NCI-H1417 treated with DMSO at 0.1 percent for 48 hours (cell line): ENCODE measurements at regions not wholly inside any gene's neighbourhood (a gene's known extent, or its start where the extent isn't known, plus 50 kb on each side); places are given as distances from the start of the nearest gene placed in this dataset.

Experiments used
- DNase-seq: peaks from one replicate; lab custom pipeline; 2025; lab: John Stamatoyannopoulos, UW

DNA sequence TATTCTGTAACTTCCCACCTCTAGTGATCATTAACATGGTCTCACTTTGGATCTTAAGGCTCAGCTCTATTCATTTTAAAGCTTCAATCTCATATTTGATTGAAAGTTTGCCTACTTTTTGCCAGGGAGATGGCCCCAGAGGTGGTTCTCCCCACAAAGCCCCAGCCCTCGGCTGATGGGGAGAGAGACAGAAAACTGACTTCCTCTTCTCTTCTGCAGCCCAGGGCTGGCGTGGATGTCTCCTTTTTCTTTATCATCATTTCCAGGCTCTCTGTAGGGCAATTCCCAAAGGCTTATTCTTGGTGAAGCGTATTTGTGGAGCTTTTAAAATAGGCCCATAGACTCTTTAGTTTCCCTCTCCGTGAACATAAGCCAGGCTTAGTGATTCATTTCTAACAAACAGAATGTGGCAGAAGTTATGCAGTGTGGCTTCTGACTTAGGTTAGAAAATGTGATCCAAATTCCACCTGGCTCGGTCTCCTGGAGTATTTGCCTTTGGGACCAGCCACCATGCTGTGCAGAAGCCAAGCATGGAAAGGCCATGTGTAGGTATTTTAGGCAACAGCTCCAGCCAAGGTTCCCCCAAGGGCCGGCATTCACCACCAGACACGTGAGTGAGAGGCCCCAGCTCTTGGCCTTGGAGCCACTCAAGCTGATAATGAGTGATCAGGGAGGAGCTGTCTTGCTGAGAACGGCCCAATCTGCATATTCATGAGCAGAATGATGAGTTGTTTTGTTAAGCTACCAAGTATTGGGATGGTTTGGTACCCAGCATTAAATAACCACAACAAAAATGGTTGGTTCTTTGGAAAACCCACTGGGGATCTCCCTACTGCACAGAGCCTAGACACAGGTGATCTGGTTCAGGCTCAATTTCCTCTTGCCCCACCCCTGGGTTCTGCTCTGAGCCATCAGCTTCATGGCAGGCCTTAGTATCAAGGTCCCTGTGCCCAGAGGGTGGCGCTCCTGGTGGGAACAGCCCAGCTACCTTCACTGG is 353.2 kb upstream of the PROK2 start:
- DNase-seq: no peak

DNA sequence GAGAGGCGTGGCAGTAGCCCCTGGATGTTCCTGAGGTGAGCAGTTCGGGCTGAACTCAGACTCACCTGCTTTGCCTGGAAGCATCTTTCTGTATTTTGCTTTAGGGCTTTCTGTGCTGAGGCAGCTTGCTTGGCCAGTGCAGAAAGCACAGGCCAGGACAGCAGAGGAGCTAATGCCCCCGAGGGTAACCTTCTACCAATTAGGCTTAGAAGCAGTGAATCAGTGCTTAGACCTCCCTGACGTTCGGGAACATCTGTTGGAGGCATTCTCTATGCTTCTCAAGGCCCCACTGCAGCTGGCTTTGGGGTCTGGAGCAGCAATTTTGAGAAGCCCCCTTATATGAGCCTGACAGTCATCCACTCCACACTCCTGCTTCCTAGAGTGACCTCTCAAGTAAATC is 350.7 kb upstream of the PROK2 start:
- DNase-seq: no peak

DNA sequence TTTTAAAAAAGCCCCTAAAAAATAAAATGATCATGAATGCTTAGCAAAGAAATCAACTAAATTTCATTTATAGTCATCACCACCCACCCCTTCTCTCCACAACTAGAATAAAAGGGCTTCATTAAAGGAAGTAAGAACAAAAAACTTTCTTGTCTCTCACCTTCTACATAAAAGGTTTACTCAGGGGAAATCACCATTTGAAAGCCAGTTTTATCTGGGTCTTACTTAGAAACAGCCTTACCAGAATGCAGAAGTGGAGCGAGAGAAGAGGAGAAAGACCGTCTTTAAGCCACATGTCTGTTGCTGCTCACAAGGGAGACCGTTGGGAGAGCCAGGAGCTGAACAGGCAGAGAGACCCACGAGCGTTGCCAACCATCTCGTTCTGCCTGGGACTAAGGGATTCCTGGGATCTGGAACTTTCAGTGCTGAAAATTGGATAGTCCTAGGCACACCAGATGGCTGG is 350.1 kb upstream of the PROK2 start:
- DNase-seq: no peak

DNA sequence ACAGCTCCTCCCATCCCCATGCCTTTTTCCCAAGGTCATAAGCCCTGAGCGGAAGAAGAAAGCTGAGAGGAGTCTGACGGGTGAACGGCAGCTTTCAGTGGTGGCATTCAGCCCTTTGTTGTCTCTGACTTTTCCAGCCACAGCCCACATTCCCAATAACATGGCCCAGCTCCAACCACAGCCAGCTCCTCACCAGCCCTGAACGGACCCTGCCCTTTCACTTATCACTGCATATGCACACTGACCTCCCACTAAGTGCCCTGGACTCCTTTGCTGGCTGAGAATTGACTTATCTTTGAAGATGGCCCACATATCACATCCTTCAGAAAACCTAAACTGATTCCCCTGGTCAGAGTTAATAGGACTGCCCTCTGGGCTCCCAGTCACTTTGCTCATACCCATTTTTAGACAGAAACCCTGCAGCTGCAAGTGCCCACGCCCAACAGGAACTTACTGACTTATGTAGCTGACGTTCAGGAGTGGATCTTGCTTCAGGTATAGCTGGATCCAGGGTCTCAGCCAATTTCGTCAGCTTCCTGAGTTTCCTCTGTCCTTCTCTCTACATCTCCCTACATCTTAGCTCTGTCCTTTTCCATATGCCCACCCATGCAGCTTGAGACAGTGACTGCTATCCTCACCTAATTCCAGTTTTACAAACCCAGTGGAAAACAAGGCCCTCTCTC is 348.5 kb upstream of the PROK2 start:
- DNase-seq: no peak

DNA sequence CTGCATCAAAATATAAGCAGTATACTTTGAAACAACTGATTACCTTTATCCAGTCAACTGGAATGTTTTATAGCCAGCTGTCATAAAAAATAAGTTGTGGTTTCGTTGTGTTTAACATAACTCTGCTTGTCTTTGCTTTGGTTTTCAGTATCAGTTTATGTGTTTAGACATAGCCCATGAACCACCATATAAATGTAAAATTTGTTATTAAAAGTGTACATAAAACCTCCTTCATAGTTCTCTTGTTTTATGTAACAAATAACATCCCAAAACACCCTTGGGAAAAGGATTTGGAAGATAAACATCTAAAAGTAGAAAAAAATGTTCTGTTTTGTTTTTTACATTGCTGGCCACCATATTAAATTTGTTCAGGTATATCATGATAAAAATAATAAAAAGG is 347.0 kb upstream of the PROK2 start:
- no peak for DNase-seq

DNA sequence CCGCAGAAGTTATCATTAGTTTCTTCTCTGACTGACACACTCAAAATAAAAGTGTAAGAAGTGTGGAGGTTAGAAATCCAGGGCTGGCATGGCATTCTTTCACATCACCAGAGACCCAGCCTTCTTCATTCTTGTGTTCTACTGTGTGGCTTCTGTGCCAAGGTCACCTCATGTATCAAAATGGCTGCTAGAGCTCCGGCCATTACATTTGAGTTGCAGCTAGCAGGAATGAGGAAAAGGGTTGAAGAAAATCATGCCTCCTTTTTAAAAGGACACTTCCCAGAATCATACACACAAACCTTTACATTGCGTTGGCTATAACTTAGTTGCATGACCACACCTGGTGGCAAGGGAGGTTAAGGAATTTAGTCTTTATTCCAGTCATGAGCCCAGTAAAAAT is 345.6 kb upstream of the PROK2 start:
- DNase-seq: no peak

DNA sequence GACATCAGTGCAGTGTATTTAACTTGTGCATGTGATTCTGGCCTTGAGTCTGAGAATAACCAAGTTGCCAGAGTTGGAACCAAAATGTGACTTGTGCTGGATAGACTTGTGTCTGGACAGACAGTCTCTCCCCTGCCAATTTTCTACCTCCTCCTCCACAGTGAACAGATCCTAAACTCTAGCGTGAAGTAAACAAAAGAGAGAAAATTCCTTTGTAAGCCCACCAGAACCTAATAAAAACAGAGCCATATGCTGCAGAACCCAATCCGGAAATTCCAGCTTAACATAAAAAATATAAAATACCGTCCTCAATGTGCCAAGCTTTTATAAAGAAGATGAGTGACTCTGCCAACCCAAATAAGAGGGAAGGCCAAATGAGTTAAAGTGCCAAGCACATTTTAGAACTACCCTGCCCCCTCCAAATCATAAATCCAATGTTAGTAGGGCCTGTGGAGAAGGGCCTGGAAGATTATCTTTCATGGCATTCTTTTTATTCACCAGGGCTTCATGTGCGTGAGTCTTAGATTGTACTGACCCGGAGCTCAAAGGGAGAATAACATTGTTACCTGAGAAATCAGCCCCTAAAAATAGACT is 344.6 kb upstream of the PROK2 start:
- DNase-seq: no peak

DNA sequence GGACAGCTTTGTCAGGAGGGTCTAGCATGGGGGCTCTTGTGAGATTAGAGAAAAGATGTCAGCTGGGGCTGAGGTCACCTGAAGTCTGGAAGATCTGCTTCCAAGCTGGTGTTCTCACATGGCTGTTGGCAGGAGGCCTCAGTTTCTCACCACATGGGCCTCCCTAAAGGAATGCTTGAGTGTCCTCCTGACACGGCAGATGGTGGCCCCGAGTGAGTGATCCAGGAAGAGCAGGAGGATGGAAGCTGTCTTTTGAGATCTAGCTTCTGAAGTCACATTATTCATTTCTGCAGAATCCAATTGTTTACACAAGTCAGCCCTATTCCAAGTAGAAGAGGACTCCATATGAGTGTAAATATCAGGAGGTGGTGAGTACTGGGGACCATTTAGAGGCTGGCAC is 344.0 kb upstream of the PROK2 start:
- DNase-seq: no peak

DNA sequence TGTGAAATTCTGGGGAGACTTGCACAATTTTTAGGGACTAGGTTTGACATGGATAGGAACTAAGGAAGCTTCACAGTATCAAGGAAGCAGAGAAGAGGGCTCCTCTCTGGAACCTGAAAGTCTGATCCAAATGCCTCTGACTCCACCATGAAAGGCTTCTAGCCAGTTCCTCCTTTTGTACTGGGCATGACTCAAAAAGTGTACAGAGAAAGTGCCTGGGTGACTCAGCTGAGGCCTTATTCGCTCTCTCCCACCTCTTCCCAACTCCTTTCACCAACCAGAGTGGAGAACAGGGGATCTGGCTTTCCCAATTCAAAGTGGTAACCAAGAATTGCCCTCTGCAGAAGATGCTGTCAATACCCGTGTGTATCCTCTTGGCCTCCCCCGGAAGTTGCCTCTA is 342.9 kb upstream of the PROK2 start:
- no peak for DNase-seq

DNA sequence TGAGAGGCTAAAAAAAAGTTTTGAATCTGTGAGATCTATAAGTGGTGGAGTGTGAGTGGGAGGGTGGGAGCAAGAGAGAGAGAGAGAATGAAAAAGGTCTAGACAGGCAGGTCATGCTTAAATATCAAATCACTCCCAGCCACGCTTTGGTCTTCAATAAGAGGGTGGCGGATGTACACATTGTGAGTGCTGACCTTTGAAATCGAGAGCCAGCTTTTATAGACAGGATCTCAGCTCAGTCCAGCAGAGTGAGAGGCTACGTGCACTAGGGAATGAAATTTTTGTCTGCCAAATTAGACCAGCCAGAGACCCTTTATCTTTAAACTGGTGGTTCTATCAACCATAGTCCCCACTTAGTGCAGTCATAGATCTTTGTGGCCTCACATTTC is 342.3 kb upstream of the PROK2 start:
- DNase-seq: no peak

DNA sequence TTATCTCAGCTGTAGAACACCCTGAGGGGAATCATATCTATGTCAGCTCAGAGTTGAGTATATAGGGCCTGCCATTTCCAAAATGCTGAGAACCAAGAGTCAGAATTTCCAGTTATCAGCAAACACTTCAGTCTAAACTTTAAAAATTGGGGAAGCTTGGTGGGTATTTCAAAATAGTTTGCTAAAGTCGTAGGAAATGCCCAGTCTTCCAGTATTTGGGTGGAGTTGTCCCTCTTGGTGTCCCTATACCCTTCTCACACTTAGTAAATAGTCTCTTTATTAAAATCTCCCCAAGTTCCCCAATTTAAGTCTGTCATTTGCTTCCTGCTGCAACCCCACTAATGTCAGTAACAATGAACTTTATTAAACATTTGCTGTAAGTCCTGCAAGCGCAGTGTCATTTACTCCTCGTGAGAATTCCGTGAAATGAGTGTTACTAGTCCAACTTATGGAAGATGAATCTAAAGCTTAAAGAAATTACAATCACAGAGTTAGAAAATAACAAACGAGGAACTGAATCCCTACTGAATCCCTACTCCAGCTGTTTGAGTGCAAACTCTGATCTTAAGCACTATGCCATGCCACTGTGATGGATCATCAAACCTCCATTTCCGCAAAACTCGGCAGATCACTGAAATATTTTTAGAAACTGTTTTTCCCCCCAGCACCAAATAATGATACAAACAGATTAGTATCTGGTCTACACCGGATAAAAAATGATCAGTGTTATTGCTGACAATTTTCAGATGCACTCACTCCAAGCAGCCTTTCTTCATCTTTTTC is 341.7 kb upstream of the PROK2 start:
- no peak for DNase-seq

DNA sequence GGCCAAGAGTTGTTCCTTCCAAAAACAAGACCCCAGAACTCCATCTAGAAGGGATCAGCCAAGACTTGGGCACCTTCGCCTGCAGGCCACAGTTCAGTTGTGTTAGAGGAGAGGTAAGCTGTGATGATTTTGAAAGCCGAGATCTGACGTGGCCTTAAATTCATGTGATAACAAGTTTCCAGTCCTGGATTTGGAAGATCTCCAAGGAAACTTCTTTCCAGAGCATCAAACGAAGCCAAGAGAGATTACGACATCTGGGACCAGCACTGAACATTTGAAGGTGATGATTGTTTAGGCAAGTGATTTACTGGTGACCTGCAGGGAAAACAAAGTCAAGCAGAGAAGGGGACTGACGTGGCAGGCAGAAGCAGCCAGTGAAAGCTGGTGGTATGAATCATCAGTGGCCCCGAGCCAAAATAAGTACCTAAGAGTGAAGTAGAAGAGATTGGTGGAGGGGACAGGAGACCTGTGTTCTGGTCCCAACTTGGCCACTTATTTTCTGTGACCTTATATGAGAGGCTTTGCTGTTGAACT is 339.0 kb upstream of the PROK2 start:
- DNase-seq: no peak

DNA sequence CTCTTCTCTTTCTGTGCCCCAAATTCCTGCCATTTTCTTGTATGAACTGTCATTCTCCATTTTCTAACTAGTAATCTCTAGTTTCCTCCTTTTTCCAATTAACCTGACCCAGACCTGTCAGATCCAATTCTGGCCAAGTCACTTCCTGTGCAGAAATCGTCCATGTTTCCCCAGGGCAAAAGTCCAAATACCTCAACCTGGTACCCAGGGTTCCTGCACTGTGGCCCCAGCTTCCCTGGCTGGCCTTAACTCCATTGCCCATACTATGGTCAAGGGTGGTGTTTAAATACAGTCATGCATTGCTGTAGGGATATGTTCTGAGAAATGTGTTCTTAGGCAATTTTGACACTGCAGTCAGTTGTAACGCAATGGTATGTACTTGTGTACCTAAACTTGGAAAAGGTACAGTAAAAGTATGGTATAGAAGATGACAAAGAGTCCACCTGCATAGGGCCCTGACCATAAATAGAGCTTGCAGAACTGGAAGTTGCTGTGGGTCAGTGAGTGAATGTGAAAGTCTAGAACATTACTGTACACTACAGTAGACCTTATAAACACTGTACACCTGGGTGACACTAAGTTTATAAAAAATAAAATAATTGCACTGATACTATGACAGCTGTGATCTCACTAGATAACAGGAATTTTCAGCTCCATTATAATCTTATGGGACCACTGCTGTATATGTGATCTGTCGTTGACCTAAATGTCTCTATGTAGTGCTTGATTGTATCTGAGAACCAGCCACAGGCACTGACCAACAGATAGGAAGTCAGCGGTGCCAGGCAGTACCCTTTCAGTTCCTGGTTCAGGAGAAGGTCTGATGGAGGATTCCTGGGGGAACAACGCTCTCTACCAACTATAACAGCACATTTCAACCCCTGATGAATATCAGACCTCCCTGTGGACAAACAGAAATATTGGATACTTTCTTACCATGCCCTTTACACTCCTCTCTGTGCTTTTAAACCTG is 336.1 kb upstream of the PROK2 start:
- no peak for DNase-seq

DNA sequence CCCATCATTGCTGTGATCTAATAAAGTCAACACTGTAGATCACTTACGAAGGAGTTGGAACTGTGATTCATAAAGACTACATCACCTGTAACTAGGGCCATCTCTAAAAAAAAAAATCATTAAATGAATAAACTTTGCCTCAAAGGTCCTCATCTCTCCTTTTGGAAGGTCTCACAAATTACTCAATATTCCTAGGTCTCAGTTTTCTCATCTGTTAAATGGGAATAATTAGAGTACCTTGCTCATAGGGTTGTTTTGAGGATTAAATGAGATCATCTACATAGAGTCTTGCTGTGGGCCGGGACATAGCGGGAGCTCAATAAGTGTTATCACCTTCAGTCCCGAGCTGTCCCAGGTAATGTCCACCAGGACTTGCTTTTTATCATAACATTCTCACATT is 335.1 kb upstream of the PROK2 start:
- DNase-seq: no peak

DNA sequence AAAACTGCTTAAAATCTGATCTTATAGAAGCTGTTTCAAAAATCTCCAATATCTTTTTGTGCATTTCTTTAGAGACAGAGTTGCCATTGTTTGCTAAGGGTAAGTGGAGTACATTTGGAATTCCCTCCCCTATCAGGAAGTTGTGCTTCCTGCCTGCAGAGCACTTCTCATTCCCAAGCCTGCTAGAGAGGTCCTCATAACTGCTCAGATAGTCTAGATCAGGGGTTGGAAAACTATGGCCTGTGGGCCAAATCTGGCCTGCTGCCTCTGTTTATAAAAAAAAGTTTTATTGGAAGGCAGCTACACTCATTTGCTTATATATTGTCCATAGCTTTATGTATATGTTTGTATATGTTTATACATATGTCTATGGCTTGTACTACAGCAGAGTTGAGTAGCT is 333.7 kb upstream of the PROK2 start:
- DNase-seq: no peak

DNA sequence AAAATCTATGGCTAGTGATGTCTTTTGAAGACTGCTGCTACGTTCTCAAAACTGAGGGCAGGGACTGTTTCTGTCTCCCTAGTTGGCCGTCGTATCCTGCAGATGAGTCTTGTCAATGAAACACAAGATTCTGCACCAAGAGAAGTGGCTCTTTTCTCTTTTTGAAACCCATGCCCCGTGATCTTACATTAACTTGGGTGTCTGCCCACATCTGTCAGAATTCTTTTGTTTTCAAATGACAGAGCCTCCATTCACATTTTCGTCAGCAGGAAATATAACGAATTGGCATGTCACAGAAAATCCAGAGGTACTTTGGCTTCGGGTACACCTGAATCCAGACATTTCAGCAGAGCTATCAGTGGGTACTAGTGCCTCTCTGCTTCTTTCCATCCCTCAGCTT is 331.3 kb upstream of the PROK2 start:
- DNase-seq: no peak

DNA sequence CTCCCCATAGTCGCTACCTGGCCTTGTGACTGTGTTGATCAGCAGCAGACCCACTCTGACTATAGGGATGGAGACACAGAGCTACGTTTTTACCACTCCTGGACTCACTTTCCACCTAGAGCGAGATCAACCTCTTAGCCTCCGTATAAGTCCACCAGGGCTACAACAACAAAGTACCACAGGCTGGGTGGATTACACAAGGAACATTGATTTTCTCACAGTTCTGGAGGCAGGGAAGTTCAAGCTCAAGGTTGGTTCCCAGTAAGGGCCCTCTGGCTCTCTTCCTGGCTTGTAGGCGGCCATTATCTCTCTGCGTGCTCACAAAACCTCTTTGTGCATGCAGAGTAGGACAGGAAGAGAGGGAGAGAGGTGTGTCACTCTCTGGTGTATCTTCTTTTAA is 330.4 kb upstream of the PROK2 start:
- no peak for DNase-seq

DNA sequence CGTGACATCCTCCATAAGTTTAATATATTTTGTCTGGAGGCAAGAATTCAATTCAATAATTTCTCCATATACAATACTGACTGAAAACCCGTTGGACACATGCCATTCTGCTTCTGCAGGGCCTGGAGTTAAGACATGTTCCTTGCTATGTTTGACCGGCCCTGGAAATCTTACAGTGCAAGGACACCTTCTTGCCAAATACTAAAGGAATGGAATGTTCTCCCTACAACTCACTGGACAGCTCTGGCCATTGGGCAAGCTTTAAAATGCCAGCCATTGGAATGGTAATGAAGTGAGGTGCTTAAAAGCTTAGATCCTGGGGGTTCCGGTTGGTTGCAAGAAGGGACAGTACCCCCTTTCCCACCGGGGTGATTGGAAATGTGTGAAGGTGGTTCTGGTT is 329.8 kb upstream of the PROK2 start:
- DNase-seq: no peak

DNA sequence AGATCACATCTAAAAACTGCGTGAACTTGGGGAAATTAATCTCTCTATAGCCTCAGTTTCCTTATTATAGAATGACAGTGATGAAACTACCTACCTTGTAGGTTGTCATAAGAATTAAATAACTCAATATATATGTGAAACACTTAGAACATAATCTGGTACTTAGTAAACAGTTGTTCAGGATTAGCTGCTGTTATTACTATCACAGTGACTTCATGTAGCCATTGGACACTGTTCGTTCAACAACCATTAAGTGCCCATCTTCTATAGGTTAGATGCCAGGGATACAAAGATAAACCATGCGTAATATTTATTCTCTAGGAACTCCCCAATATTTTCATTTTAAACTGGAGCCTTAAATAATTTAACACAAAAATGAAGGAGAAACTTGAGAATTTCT is 329.0 kb upstream of the PROK2 start:
- no peak for DNase-seq

DNA sequence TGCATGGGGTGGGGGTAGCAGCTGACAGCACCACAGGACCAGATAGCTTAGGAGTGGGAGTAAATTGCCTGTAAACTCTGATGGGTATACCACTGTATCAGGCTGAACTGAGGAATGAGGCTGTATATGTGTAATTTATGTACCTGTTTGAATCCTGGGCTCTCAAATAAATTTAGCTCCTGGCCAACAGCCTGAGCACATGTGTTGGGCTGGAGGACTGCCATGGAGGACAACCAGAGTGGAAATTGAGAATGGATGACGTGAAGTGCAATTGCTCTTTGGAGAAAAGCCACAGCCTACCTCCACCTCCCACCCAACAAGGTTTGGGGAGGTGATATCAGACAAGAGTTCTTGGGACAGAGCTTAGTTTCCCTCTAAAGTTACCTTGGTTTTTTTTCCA is 328.6 kb upstream of the PROK2 start:
- no peak for DNase-seq

DNA sequence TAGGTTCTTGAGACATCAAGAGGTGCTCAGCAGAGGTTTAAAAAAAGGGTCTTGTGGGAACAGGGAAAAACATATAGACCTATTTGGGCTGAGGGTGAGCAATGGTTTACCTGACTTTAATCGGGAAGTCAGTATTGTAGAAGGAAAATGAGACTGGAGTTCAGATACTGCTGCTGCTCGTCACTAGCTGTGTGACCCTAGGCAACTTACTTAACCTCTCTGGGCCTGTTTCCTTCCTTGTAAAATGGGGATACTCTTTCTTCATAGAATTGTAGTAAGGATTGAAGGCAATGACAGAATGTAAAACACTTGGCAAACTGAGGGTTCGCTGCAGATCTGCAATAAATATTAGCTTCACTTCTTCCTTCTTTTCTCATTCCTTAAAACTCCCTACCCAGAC is 327.5 kb upstream of the PROK2 start:
- DNase-seq: no peak
